GM19328 (cell line): ENCODE measurements at regions not wholly inside any gene's neighbourhood (a gene's known extent, or its start where the extent isn't known, plus 50 kb on each side); places are given as distances from the start of the nearest gene placed in this dataset.
"Not testable (repeated sequence)": the region's sequence is repeated elsewhere in the genome, so short reads cannot be mapped to it uniquely, and the experiment has no call there.

Source experiments
- ATAC-seq: cut with Tn5 transposase; IDR thresholded peaks from one replicate; pipeline ENCODE4 v1.9.1; 2021; ENCODE audit warnings: mild to moderate bottlenecking, moderate library complexity; ENCODE audit not compliant: unreplicated experiment

DNA sequence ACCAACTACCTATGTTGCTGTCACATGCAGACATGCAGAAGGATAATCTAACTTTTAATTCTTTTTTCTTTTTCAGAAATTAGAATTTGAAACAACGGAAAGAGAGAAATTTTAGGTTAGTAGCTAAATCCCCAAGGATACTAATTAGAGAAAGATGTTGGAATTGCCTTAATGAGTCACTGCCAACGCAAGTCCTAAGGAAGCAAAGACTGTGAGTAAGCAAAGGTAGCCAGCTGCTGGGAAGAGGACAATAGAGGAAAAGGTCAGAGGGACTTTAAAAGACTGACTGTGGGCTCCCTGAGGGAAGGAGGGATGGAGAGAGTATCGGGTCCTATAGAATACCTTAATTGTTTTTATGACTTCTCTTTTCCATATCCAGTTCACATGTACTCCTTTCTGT, 461.9 kb upstream of the PAPPA start:
- no peak for ATAC-seq

DNA sequence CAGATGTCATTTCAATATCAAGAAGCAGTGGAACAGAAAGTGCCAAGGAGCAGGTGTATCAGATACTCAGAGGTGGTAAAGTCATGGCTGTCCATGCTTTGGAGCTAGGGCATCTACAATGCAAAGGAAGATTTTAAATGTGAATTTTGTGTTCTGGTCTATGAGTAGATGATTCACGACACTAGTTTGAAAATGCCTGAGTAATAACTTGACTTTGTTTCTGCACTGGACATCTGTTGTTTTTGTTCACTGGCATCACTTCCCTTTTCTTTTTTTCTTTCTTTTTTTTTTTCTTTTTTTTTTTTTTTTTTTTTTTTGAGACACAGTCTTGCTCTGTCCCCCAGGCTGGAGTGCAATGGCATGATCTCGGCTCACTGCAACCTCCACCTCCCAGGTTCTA, 460.7 kb upstream of the PAPPA start:
- not testable (repeated sequence) for ATAC-seq

DNA sequence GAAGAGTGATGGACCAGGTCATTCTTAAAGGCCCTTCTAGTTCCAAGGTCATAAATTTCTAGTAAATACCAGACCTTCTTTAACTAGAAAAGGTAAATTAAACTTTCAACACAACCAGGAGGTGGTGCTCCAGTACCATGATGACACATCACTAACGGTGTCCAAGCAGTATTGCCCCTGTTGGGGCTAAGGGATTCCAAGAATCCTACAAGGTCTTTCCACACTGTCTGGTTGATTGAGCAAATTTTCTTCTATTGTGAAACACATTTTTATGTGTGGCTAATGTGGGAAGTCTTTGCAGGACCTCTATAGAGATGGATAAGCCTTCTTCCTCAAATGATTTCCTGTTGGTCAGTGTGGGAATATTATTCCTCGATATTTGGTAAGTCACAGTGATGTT, 459.6 kb upstream of the PAPPA start:
- ATAC-seq, result no peak

DNA sequence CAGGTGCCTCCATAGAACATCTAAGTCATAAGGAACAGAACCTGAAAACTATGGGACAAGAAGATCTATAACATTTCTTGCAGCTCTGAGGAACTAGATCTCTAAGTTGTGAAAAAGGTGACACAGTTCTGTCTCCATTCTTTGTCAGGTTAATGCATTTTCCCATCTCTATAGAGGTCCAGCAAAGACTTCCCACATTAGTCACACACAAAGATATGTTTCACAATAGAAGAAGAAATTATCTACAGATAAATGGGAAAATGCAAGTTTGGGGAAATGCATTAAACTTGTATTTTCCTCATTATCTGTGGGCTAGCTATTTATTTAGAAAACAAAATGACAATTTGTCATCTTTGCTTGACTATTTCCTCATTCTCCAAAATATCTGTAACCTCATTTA, 458.6 kb upstream of the PAPPA start:
- no peak for ATAC-seq

DNA sequence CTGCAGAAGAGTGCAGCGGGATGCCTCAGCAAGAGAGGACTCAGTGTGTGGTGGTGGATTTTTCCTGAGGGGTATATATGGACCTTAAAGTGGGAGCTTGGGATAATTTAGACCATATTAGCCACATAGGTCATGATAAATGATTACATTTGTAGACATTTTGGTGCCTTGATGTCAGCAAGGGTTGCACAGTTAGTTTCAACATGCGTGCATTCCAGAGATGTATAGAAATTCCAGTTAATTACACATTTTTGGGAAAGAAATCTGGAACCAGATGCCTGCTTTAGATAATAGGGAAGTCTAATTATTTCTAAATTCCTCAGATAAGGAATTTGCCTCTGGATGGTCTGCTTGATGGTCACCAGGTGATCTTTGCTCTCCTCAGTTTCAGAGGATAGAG, 440.6 kb upstream of the PAPPA start:
- ATAC-seq, result no peak

DNA sequence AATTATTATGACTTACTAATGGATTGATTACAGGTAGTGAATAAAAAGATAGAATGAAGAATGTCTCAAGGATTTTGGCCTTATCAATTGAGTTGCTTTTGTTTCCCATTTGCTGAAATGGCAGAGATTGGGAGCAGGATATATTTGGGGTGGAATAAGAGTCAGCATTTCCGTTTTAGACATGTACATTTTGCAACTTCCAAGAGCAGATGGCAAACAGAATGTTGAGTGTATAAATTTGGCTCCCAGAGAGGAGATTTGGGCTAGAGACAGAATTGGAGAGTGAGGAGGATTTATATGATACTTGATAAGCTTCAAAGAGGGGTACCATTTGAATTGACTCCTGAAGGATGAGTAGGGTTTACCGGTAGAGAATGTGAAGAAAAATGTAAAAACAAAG, 437.9 kb upstream of the PAPPA start:
- no peak for ATAC-seq

DNA sequence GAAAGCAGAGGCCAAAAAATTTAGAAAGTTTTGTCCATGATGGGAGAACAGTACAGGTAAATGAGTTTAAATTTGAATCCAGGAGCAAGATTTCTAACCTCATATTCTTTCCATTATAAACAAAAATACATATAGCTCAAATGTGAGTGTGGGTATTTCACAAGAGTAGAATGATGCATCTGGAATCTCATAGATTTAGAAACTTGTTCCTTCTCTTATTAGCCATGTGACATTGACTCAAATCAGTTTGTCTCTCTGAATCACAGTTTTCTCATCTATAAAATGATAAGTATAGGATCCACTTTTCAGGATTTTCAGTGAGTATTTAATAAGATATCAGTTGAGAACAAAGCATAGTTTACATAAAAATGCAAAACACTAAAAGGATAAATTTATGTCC, 436.3 kb upstream of the PAPPA start:
- no peak for ATAC-seq

DNA sequence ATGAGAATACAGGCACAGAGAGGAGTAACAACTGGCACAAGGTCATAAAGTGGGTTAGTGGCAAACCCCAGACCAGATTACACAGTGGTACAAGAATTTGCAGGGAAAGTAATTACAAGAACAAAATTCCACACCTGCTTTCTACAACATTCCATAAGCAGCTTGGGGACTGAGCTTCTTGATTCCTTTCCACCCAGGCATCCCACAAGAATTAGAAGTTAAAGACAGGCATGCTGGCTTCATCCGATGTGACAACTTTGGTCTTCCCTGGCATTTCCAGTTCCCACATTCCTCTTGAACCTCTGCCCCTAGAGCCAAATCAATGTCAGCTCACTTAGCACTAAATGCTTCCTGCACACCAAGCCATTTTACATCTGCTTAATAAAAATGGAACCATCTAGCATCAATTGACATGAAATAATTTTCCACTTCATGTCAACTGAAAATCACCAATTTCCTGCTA, 435.8 kb upstream of the PAPPA start:
- ATAC-seq, result no peak

DNA sequence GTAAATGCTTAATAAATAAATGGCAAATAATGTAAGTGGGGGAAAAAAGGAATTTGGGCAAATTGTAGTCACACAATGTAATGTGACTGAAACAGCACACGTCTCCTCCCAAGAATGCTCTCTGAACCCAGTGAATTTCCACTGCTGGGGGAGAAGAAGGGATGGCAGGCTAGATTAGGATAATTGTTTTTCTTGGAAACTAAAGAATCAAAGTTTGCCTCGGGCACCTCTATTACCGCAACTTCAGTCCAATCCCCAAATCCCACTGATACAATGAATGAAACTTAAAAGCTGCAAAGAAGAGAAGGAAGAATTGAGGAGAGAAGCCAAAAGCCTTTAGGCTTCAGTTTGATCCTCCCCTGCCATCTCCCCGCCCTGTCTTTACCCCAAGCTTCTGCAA, 423.2 kb upstream of the PAPPA start:
- no peak for ATAC-seq

DNA sequence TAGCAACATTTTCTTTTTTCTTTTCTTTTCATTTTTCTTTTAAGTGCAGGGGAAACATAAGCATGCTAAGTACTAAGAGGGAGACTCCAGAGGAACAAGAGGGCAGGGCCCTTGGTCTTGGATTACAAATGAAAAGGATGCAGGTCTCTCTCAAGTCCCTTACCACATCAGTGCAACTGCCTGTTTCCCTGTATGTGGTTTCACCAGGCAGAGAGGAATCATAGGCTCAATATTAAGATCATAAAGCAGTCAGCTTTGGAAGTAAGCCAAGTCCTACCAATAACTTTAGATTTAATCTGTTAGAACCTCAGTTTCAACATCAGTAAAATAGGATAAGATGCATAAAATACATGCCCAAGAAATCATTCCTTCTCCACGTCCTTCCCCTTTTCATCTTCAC, 422.7 kb upstream of the PAPPA start:
- no peak for ATAC-seq

DNA sequence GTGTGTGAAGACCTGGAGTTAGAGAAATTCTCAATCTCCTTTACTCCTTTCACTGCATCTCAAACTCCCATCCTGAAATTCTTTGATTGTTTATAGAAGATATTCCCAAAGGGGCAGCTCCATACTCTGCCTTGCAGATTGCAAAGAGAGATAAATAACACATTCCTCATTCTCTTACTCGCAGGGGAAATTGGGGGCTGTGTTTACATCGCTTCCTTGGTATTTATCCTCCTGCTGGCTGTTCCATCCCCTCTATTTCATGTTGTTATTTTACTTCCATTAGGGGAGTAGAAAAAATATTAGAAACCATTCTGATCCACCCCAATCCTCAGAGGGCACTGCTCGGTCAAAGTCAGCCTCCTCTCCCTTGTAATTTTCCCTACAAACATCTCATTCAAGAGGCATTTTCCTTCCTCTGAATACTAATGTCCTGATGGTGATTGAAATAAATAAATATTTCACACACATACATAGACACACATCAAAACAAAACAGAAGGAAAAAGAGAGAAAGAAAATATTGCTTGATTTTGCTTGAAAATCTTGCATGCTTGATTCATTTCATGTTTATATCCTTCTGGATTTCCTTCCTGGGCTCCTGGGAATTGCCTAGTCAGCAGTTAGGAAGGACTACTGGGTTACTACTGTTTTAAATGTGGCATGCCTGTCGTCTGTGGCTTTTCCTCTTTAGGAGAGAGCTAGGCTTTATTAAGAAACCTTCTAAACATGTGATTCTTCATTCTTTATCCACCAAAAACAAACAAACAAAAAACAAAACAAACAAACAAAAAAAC, 420.1 kb upstream of the PAPPA start:
- no peak for ATAC-seq

DNA sequence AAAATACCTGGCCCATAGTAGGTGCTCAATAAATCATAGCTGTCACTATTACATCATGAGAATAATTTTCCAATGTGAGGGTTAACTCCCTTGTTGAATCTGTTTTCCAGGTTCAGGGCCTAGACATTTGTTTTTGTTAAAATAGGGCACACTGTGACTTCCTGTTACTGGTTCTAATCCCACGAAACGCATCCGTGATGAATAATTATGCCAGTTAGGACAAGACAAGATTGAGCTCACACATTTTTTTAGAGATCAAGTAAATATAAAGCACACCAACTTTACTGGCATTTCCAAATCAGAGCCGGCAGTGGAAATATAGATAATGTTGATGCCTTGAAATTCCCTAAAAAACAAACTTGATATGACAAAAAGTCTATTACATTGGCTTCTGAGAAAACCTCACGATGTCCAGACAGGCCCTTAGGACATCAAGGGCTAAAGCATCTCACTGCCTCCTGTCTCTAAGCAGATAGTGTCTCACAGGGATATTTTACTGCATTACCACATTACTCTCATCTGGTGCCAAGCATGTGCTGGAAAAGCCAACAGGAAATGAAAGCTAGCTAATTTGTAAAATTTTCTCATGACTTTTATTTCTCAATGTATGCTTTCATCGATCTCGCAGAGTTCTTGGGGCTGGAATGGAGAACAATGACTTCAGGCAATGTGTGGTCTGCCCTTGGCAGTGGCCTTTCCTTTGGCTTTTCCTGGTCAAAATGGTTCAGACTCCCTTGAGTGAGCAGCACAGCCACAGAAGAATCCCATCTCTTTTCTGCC, 414.3 kb upstream of the PAPPA start:
- ATAC-seq, result no peak

DNA sequence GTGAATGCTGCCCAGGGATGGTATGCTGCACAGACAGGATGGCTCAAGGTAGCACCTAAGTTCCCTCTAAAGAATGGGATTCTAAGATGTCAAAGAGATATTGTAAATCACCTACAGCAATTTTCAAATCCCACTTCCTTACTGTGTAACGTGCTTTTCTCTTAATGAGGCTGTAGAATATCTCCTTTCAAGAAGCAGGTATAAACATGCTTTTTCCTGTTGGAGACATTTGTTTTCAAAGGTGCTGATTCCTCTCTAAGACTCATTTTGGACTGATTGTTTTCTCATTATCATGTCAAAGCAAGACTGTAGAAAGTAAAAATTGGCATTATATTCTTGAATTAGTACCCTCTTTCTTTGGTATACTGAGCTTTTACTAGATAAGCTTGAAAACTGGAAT, 412.6 kb upstream of the PAPPA start:
- ATAC-seq, result no peak

DNA sequence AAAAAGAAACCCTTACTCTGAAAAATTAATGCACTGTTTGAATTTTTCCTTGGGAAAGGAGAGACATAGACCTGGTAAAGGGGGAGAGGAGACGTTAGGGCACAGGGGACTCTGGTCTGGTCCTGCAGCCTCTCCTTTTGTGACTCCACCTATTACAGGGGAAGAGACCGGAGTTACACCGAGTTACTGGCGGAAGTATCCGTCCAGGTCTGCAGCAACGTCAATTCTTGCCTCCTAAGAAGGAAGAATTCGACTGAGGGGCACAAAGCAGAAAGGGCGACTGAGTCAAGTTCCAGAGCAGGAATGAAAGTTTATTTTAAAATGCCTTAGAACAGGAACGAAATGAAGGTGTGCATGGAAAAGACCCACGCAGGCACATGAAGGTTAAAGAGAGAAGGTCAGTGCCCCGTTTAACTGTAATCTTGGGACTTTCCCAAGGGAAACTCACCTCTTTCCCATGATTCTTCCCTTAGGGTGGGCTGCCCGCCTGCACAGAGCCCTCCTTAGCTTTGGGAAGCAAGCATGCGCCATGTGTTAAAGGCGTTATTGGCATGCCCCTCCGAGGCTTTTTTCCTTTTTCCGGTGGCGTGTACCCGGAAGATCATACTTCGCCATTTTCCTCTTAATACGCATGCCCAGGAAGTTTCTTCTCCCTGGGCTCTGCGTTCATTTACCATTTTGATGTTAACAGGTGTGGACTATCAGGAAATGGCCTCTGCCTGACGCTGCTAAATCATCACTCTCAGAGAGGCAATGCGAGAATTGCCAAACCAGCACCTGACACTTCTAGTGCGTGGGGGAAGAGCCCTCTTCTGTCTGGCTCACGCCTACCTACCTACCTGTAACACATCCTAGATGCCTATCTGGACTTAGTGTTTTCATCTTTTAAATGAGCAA, 409.6 kb upstream of the PAPPA start:
- ATAC-seq, result no peak

DNA sequence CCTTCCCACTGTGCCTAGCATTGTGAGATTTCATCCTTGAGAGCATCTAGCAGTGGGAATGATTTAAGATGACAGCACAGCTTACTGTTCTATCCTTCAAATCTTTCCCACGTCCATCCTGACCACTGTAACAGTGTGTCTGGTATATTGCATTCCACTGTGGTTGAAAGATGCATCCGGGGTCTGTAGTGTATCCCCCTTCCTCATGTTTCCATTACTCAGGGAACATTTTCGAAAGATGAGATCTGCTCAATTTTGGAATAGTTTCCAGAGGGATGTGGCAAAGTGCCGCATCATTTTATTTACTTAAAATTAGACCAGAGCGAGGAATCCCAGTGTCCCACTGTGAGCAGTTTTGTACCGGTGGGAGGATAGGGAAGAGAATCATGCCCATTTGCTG, 407.1 kb upstream of the PAPPA start:
- no peak for ATAC-seq

DNA sequence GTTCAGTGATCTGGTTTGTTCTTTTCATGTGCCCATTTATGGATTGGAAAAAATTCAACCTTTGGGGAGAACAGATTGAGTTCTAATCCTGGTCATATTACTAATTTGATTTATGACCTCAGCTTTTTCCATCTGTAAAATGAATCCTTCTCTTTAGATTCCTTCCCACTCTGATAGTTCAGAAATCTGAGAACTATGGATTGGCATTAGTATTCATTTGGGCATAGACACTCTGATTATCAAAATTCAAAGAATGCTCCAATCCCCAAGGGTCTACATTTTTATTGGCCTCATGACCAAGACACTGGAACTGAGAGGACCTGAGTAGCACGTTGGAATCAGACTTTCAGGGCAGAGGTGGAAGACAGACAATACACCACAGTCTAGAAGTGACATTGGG, 405.9 kb upstream of the PAPPA start:
- ATAC-seq, result no peak

DNA sequence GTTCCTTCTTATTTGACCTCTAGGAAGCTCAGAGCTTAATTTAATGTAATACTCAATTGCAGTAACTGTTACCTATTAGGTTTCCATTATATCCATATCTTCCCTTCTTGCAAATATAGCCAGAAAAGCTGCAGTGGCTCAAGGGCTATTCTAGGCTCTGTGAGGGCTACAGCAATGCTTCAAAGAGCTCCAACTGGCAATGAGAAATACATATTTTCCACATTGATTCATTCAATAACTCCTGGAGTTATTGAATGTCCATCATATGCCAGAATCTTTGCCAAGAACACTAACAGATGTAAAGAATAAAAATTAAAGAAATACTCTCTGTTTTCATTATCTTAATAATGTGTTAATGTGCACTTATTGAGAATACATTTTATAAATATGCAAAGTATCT, 396.9 kb upstream of the PAPPA start:
- ATAC-seq, result no peak

DNA sequence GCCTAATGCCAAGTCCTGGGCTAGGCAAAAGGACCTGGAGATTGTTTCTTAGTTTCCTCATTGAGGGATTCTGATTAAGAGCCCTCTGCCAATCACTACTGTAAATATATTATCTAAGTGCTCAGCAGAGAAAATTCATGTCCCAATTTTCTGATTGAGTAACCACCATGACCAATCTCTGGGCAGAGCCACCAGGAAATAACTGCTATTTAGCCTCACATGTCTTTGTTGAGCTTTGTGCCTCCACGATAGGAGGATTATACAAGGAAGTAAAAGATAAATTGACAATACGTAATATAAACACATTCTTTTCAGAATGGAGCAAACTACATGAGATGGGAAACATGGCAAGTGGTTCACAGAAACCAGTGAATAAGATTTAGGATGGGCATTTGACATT, 396.1 kb upstream of the PAPPA start:
- ATAC-seq, result no peak

DNA sequence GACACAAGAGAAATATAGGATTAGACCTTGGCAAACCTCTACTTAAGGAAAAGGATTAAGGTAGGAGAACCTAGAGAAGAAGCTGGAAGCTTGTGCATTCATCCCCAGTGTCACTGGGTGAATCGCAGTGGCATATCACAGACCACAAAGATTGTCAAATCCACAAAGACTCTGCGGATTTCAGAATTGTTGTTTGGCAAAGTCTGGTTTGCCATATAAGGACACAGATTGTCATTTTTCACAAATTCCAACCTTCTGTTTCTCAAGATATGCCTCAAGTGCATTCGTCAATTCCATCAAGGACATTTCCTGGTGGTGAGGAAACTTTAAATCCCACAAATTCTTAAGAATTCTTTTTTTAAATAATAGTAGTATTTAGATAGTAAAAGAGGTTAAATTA, 395.1 kb upstream of the PAPPA start:
- ATAC-seq, result no peak

DNA sequence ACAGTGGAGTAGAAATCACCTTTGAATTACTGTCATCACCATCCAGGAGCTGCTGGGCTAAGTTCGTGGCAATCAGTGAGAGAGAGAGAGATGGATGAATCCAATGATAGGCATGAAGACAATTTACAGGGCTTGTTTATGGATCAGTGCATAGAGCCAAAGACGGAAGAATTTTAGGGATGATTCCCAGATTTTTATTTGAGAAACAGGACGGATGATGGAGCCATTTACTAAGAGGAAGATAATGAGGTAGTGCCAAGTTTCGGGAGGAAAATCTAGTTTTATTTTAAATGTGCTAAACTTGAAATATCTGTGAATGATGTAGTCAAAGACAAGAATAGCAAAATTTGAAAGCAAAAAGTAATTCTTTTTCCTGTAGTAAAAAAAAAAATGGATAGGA, 394.2 kb upstream of the PAPPA start:
- no peak for ATAC-seq

DNA sequence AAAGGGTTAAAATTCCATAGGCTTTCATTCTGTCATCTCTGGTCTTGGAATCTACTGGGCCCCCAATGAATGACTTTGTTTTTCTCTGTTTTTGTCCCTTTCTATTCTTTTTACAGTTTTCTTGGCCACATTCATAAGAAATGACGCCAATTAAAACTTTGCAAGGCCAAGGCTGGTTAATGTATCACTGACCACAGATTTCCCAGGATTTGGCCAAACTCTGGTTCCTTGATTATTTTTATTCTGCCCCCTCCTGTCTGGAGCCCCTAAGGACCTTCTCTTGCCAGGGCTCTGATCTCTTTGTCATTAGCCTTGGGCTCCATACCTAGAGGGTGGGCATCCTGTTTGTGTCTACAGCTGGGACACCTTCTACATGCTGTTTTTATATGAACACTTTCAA, 388.9 kb upstream of the PAPPA start:
- no peak for ATAC-seq
